Activated CD8-positive, alpha-beta T cell treated with anti-CD3 and anti-CD28 coated beads for 36 hours (primary cell): ENCODE measurements at regions not wholly inside any gene's neighbourhood (a gene's known extent, or its start where the extent isn't known, plus 50 kb on each side); places are given as distances from the start of the nearest gene placed in this dataset.

Experiments
- ATAC-seq: fragments of 200-7000 bp; cut with Tn5 transposase; one replicate; pipeline ENCODE4 v1.10.0; 2021; ENCODE audit warnings: mild to moderate bottlenecking, moderate library complexity
- CTCF ChIA-PET: fragments of 350-600 bp; sonication (Branson Sonifier 250); formaldehyde crosslinking; loops from one replicate; lab custom pipeline; 2021; ENCODE audit warnings: antibody characterized with exemption; lab: Charles Lee
- POLR2A ChIA-PET: fragments of 350-600 bp; sonication (Branson Sonifier 250); formaldehyde crosslinking; loops from one replicate; lab custom pipeline; 2021; ENCODE audit warnings: antibody characterized with exemption; lab: Charles Lee
- DNase-seq: peaks from one replicate; pipeline ENCODE4 v3.0.0-alpha.2; 2020
- H3K27ac Mint-ChIP-seq: one replicate; pipeline ENCODE4 v1.8.0; 2021; ENCODE audit warnings: mild to moderate bottlenecking, mixed read lengths
- H3K27me3 Mint-ChIP-seq: one replicate; pipeline ENCODE4 v1.8.0; 2021; ENCODE audit warnings: mixed read lengths
- H3K36me3 Mint-ChIP-seq: one replicate; pipeline ENCODE4 v1.8.0; 2021; ENCODE audit warnings: low read depth, mixed read lengths
- H3K4me1 Mint-ChIP-seq: one replicate; pipeline ENCODE4 v1.8.0; 2021; ENCODE audit warnings: low read depth, mixed read lengths
- H3K4me3 Mint-ChIP-seq: one replicate; pipeline ENCODE4 v1.8.0; 2021; ENCODE audit warnings: mild to moderate bottlenecking, moderate library complexity, mixed read lengths
- H3K9me3 Mint-ChIP-seq: one replicate; pipeline ENCODE4 v1.8.0; 2021; ENCODE audit warnings: mixed read lengths
- intact Hi-C: fragments of 100-400 bp; cut with micrococcal nuclease; formaldehyde crosslinking; loops from one replicate; pipeline ENCODE4 v1.10.0; 2022
- TF ChIP-seq, protein P1 (sequence below): fragments of 200-600 bp; IDR thresholded peaks from one replicate; pipeline ENCODE4 v1.8.0; 2022; ENCODE audit warnings: antibody characterized with exemption, mild to moderate bottlenecking

DNA sequence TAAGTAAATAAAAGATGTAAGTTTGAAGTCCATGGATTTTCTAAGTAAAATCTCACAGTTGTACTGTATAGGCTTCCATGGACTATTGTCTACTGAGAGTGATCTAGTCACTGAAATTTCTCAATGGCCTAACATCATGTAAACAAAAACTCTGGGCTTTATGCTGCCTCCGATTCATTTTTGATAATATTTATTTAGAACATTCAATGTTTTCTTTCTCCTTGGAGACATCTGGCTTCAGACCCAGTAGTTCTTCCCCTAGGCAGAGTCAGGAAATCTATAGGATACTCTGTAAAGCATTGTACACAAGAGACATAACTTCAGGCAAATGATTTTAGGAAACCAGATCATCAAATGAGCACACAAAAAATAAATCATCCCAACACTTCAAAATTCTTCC, 1208.6 kb upstream of the ZEB2 start:
- Mint-ChIP-seq H3K36me3 (no peaks in the 10 kb centered on the region), H3K27me3 (no peaks in the 10 kb centered on the region), H3K9me3 (no peaks in the 10 kb centered on the region), H3K4me1 (no peaks in the 10 kb centered on the region), H3K27ac (no peak overlapping the region), H3K4me3 (no peak overlapping the region)
- ChIA-PET CTCF (no interaction called here), POLR2A (no interaction called here)
- TF ChIP-seq, protein P1, sequence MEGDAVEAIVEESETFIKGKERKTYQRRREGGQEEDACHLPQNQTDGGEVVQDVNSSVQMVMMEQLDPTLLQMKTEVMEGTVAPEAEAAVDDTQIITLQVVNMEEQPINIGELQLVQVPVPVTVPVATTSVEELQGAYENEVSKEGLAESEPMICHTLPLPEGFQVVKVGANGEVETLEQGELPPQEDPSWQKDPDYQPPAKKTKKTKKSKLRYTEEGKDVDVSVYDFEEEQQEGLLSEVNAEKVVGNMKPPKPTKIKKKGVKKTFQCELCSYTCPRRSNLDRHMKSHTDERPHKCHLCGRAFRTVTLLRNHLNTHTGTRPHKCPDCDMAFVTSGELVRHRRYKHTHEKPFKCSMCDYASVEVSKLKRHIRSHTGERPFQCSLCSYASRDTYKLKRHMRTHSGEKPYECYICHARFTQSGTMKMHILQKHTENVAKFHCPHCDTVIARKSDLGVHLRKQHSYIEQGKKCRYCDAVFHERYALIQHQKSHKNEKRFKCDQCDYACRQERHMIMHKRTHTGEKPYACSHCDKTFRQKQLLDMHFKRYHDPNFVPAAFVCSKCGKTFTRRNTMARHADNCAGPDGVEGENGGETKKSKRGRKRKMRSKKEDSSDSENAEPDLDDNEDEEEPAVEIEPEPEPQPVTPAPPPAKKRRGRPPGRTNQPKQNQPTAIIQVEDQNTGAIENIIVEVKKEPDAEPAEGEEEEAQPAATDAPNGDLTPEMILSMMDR, result no peak
- DNase-seq, result no peak
- intact Hi-C loops, result no loop called here
- ATAC-seq, result no peak

DNA sequence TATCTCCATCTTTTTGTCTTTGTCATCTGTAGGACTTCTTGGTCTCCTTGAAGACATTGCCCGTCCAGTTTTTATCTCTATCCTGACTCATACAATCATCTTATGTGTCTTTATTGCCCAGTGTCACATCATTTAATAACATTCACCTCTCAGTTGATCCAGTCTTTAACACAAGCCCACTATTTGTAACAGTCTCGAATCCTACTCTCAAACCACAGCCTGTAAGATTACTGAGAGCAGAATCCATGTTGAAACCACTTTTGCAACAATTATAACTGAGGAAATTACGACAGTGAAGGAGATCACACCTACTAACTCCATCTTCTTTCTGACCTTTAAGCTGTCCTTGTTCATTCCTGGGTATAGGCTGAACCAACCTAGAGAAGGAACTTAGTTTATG, 1206.0 kb upstream of the ZEB2 start:
- H3K36me3 Mint-ChIP-seq, result no peaks in the 10 kb centered on the region
- H3K27me3 Mint-ChIP-seq, result no peaks in the 10 kb centered on the region
- H3K4me3 Mint-ChIP-seq, result no peak overlapping the region
- no peaks in the 10 kb centered on the region for H3K4me1 Mint-ChIP-seq
- TF ChIP-seq, protein P1, result no peak
- ChIA-PET POLR2A (no interaction called here), CTCF (no interaction called here)
- DNase-seq, result no peak
- no peak overlapping the region for H3K27ac Mint-ChIP-seq
- no peak for ATAC-seq
- peaks cover 1% of the 10 kb centered on the region for H3K9me3 Mint-ChIP-seq
- intact Hi-C loops, result no loop called here

DNA sequence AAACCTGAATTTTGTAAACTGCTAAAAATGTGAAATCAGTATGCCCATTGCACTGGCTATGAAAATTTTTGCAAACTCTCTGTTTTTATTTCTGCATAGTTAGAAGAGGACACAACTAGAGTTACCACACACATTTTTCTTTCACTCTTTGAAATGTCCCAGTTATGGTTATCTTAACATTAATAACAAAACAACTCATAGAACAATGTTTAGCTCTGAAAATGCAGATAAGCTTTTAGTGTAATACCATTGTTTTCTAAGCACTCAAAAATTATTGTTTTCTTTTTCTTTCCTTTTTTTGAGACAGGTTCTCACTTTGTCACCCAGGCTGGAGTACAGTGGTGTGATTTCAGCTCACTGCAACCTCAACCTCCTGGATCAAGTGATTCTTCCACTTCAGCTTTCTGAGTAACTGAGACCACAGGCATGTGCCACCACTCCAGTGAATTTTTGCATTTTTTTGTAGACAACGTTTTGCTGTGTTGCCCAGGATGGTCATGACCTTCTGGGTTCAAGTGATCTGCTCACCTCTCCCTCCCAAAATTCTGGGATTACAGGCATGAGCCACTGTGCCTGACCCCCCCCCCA, 1204.5 kb upstream of the ZEB2 start:
- TF ChIP-seq, protein P1, result no peak
- intact Hi-C loops, result no loop called here
- no peak overlapping the region for H3K27ac Mint-ChIP-seq
- ChIA-PET POLR2A (no interaction called here), CTCF (interaction anchor here (1.4 kb wide), 1 partner anchor 28 kb away, joined by 3 read pairs; no protein-coding TSS in a partner anchor)
- no peak for ATAC-seq
- H3K27me3 Mint-ChIP-seq, result no peaks in the 10 kb centered on the region
- no peaks in the 10 kb centered on the region for H3K36me3 Mint-ChIP-seq
- no peaks in the 10 kb centered on the region for H3K4me1 Mint-ChIP-seq
- DNase-seq, result no peak
- H3K4me3 Mint-ChIP-seq, result no peak overlapping the region
- peaks cover 1% of the 10 kb centered on the region for H3K9me3 Mint-ChIP-seq

DNA sequence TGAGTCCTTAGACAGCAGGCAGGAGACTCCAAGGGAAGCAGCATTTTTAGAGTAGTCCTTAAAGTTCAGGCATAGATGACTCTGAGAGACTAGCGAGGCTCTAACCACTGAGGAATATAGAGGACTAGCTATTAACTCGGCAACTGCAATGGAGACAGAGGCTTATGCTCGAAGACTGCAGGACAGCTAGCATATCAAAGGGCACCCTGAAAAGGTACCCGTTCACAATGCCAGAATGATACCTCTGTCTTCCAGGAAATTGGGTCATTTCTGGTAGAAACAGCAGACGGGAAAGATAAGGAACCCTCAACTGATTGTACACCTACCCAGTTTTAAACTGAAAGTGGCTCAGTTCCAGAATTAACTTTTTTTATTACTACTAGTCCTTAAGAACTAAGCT, 1204.0 kb upstream of the ZEB2 start:
- H3K36me3 Mint-ChIP-seq, result no peaks in the 10 kb centered on the region
- ATAC-seq (no peak), DNase-seq (no peak)
- H3K4me1 Mint-ChIP-seq, result no peaks in the 10 kb centered on the region
- H3K27ac Mint-ChIP-seq, result no peak overlapping the region
- no peak overlapping the region for H3K4me3 Mint-ChIP-seq
- peaks cover 1% of the 10 kb centered on the region for H3K9me3 Mint-ChIP-seq
- CTCF ChIA-PET, result interaction anchor here (1.4 kb wide), 1 partner anchor 29 kb away, joined by 3 read pairs; no protein-coding TSS in a partner anchor
- TF ChIP-seq, protein P1, result no peak
- intact Hi-C loops, result no loop called here
- POLR2A ChIA-PET, result no interaction called here
- H3K27me3 Mint-ChIP-seq, result no peaks in the 10 kb centered on the region

DNA sequence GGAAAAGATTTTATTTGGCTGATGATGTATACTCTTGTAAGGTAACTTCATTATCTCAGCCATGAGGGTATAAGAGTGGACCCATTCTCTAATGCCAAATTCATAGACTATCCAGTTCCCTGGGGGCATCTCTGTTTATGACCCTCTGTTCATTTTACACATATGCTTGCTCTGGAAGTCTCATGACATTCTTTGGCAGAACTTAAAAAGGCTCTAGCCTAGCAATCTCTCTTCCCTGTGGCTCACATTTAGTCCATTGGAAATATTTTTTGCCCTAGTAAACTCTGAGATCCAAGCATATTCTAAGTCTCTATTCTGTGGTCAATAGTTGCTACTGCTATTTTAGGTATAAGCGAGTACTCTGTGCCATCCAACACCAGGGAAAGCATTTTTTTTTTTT, 1201.8 kb upstream of the ZEB2 start:
- ChIA-PET CTCF (no interaction called here), POLR2A (no interaction called here)
- Mint-ChIP-seq H3K27me3 (no peaks in the 10 kb centered on the region), H3K27ac (no peak overlapping the region), H3K9me3 (peaks cover 1% of the 10 kb centered on the region), H3K4me1 (no peaks in the 10 kb centered on the region), H3K36me3 (no peaks in the 10 kb centered on the region), H3K4me3 (no peak overlapping the region)
- no peak for DNase-seq
- ATAC-seq, result no peak
- TF ChIP-seq, protein P1, result no peak
- intact Hi-C loops, result no loop called here
